CD4-positive, alpha-beta memory T cell (primary cell): ENCODE measurements at regions not wholly inside any gene's neighbourhood (a gene's known extent, or its start where the extent isn't known, plus 50 kb on each side); places are given as distances from the start of the nearest gene placed in this dataset.
A peak's percentile ranks its signal among the peaks of the same experiment; 100 is the strongest.

Source experiments
- CTCF ChIA-PET: fragments of 350-600 bp; sonication (Branson Sonifier 250); formaldehyde crosslinking; loops from one replicate; lab custom pipeline; 2021; ENCODE audit warnings: inconsistent platforms; ENCODE audit not compliant: partially characterized antibody; lab: Charles Lee
- POLR2A ChIA-PET: fragments of 350-600 bp; sonication (Branson Sonifier 250); formaldehyde crosslinking; loops from one replicate; lab custom pipeline; 2021; ENCODE audit not compliant: partially characterized antibody; lab: Charles Lee
- DNase-seq, 5 donors: peaks; one replicate each; pipeline versions ENCODE4 v3.0.0 to v3.0.0-alpha.2; 2020 to 2022; ENCODE audit warnings: mixed read lengths in 1 of 5
- H3K27ac ChIP-seq: one replicate; pipeline ENCODE4 v1.7.0; 2013; ENCODE audit warnings: low read depth, low read length
- H3K27me3 ChIP-seq: 2 replicates; pipeline ENCODE4 v1.7.0; 2013; ENCODE audit warnings: mild to moderate bottlenecking, low read length, moderate library complexity; ENCODE audit not compliant: insufficient read depth
- H3K36me3 ChIP-seq: 2 replicates; pipeline ENCODE4 v1.7.0; 2013; ENCODE audit warnings: mild to moderate bottlenecking, low read length, moderate library complexity; ENCODE audit not compliant: insufficient read depth
- H3K4me1 ChIP-seq: 2 replicates; pipeline ENCODE4 v1.7.0; 2013; ENCODE audit warnings: mild to moderate bottlenecking, low read length, moderate library complexity; ENCODE audit not compliant: insufficient read depth
- H3K4me3 ChIP-seq, 2 donors: one replicate each; pipeline ENCODE4 v1.7.0; 2013; ENCODE audit warnings: low read length in 2 of 2, mild to moderate bottlenecking in 1 of 2
- H3K9me3 ChIP-seq, 2 donors: one replicate each; pipeline ENCODE4 v1.7.0; 2013; ENCODE audit warnings: low read length in 2 of 2, control low read depth in 1 of 2; ENCODE audit not compliant: control insufficient read depth in 1 of 2
- H3K27ac Mint-ChIP-seq, 7 donors: one replicate each; pipeline ENCODE4 v1.8.0; 2020 to 2021; ENCODE audit warnings: mixed read lengths in 7 of 7, mild to moderate bottlenecking in 6 of 7, inconsistent platforms in 3 of 7, moderate library complexity in 3 of 7
- H3K27me3 Mint-ChIP-seq, 2 donors: one replicate each; pipeline ENCODE4 v1.8.0; 2020 to 2021; ENCODE audit warnings: mixed read lengths in 2 of 2
- H3K36me3 Mint-ChIP-seq, 2 donors: one replicate each; pipeline ENCODE4 v1.8.0; 2020 to 2021; ENCODE audit warnings: mixed read lengths in 2 of 2, inconsistent platforms in 1 of 2, mild to moderate bottlenecking in 1 of 2
- H3K4me1 Mint-ChIP-seq, 4 donors: one replicate each; pipeline ENCODE4 v1.8.0; 2020 to 2021; ENCODE audit warnings: mixed read lengths in 4 of 4, mild to moderate bottlenecking in 1 of 4
- H3K4me3 Mint-ChIP-seq, 8 donors: one replicate each; pipeline ENCODE4 v1.8.0; 2020 to 2021; ENCODE audit warnings: mixed read lengths in 8 of 8, mild to moderate bottlenecking in 7 of 8, moderate library complexity in 6 of 8, inconsistent platforms in 3 of 8
- H3K9me3 Mint-ChIP-seq, 8 donors: one replicate each; pipeline ENCODE4 v1.8.0; 2020 to 2021; ENCODE audit warnings: mixed read lengths in 8 of 8, mild to moderate bottlenecking in 5 of 8, inconsistent platforms in 3 of 8, moderate library complexity in 1 of 8
- intact Hi-C: fragments of 100-400 bp; cut with micrococcal nuclease; formaldehyde crosslinking; loops from one replicate; pipeline ENCODE4 v1.15.1; 2023

GRCh38 chr12:12004524-12004923, 66.2 kb upstream of the BCL2L14 start:
- intact Hi-C loops: loop anchor here (10.0 kb wide), 2 partner anchors 50 to 130 kb away; no protein-coding TSS in a partner anchor

GRCh38 chr12:12007001-12007712, 63.6 kb upstream of the BCL2L14 start:
- ChIA-PET CTCF (interaction anchor here (0.7 to 5.5 kb wide), 14 partner anchors 7 to 426 kb away, joined by 3 to 87 read pairs (median 5); no protein-coding TSS in a partner anchor), POLR2A (interaction anchor here (0.6 to 4.6 kb wide), 10 partner anchors 8 to 459 kb away, joined by 3 to 44 read pairs (median 12); partner anchors contain the start of gene ETV6)
- H3K4me3 Mint-ChIP-seq: peak overlapping the region; percentile 43 to 89 (median 78)
- H3K27me3 Mint-ChIP-seq: no peaks in the 10 kb centered on the region
- H3K27ac Mint-ChIP-seq: peak overlapping the region; percentile 95 to 99 (median 97)
- Histone ChIP-seq H3K27me3 (no peaks in the 10 kb centered on the region), H3K4me1 (peaks cover 59% of the 10 kb centered on the region), H3K9me3 (no peaks in the 10 kb centered on the region), H3K36me3 (no peaks in the 10 kb centered on the region), H3K4me3 (peak overlapping the region in 1 of 2 donors; percentile 18), H3K27ac (peak overlapping the region; percentile 75)
- peak in 2 of 5 donors; percentile 18 to 74 for DNase-seq
- H3K4me1 Mint-ChIP-seq: peaks cover 68 to 94% (median 83%) of the 10 kb centered on the region in 4 donors
- peaks cover 3 to 4% of the 10 kb centered on the region in 2 donors for H3K36me3 Mint-ChIP-seq
- H3K9me3 Mint-ChIP-seq: peaks cover 0 to 4% (median 0%) of the 10 kb centered on the region in 8 donors
- intact Hi-C loops: loop anchor here (5.0 to 10.0 kb wide), 7 partner anchors 52 to 1795 kb away; partner anchors contain the start of gene GABARAPL1

More at GRCh38 chr12:12004524-12004923, 66.2 kb upstream of the BCL2L14 start:
- no peaks in the 10 kb centered on the region for H3K27me3 Mint-ChIP-seq
- no peak overlapping the region for H3K4me3 Mint-ChIP-seq
- H3K36me3 Mint-ChIP-seq: peaks cover 3 to 4% of the 10 kb centered on the region in 2 donors
- Histone ChIP-seq H3K27me3 (no peaks in the 10 kb centered on the region), H3K27ac (no peak overlapping the region), H3K9me3 (no peaks in the 10 kb centered on the region), H3K4me1 (peaks cover 41% of the 10 kb centered on the region), H3K36me3 (no peaks in the 10 kb centered on the region), H3K4me3 (no peak overlapping the region)
- peaks cover 0 to 4% (median 0%) of the 10 kb centered on the region in 8 donors for H3K9me3 Mint-ChIP-seq
- DNase-seq: no peak
- peaks cover 50 to 81% (median 66%) of the 10 kb centered on the region in 4 donors for H3K4me1 Mint-ChIP-seq
- ChIA-PET POLR2A (no interaction called here), CTCF (interaction anchor here (1.2 to 7.0 kb wide), 2 partner anchors 28 to 112 kb away, joined by 3 to 41 read pairs; no protein-coding TSS in a partner anchor)
- H3K27ac Mint-ChIP-seq: peak overlapping the region in 6 of 7 donors; percentile 15 to 75 (median 48)

- H3K27ac ChIP-seq: peak overlapping the region; percentile 75
- H3K4me3 Mint-ChIP-seq: peak overlapping the region; percentile 66 to 89 (median 80)
Observed at GRCh38 chr12:12007713-12008231, 63.0 kb upstream of the BCL2L14 start.

GRCh38 chr12:12008232-12008850, 62.4 kb upstream of the BCL2L14 start:
- ChIA-PET POLR2A (interaction anchor here (0.7 to 4.6 kb wide), 20 partner anchors 10 to 463 kb away, joined by 3 to 72 read pairs (median 6); partner anchors contain the start of gene ETV6), CTCF (interaction anchor here (0.7 to 5.5 kb wide), 21 partner anchors 9 to 427 kb away, joined by 3 to 87 read pairs (median 5); no protein-coding TSS in a partner anchor)
- H3K9me3 ChIP-seq: no peaks in the 10 kb centered on the region
- Mint-ChIP-seq H3K4me1 (peaks cover 67 to 93% (median 85%) of the 10 kb centered on the region in 4 donors), H3K27me3 (no peaks in the 10 kb centered on the region), H3K4me3 (peak overlapping the region; percentile 66 to 89 (median 80)), H3K9me3 (peaks cover 0 to 4% (median 0%) of the 10 kb centered on the region in 8 donors), H3K36me3 (peaks cover 3 to 4% of the 10 kb centered on the region in 2 donors), H3K27ac (peak overlapping the region; percentile 95 to 99 (median 97))
- H3K27ac ChIP-seq: peak overlapping the region; percentile 75
- DNase-seq: peak; percentile 55 to 74 (median 62)
- no peaks in the 10 kb centered on the region for H3K36me3 ChIP-seq
- intact Hi-C loops: loop anchor here (1.0 to 10.0 kb wide), 9 partner anchors 25 to 1796 kb away; partner anchors contain the start of gene GABARAPL1
- H3K27me3 ChIP-seq: no peaks in the 10 kb centered on the region
- peak overlapping the region in 1 of 2 donors; percentile 18 for H3K4me3 ChIP-seq
- H3K4me1 ChIP-seq: peaks cover 61% of the 10 kb centered on the region

More at GRCh38 chr12:12007713-12008231, 63.0 kb upstream of the BCL2L14 start:
- peaks cover 70 to 94% (median 84%) of the 10 kb centered on the region in 4 donors for H3K4me1 Mint-ChIP-seq
- Histone ChIP-seq H3K4me1 (peaks cover 59% of the 10 kb centered on the region), H3K9me3 (no peaks in the 10 kb centered on the region), H3K36me3 (no peaks in the 10 kb centered on the region), H3K27me3 (no peaks in the 10 kb centered on the region), H3K4me3 (peak overlapping the region in 1 of 2 donors; percentile 18)
- ChIA-PET CTCF (interaction anchor here (0.7 to 5.5 kb wide), 17 partner anchors 8 to 426 kb away, joined by 3 to 87 read pairs (median 5); no protein-coding TSS in a partner anchor), POLR2A (interaction anchor here (0.6 to 4.6 kb wide), 11 partner anchors 9 to 458 kb away, joined by 3 to 44 read pairs (median 6); partner anchors contain the start of gene ETV6)
- H3K27me3 Mint-ChIP-seq: no peaks in the 10 kb centered on the region
- intact Hi-C loops: loop anchor here (1.0 to 10.0 kb wide), 9 partner anchors 26 to 1795 kb away; partner anchors contain the start of gene GABARAPL1
- H3K9me3 Mint-ChIP-seq: peaks cover 0 to 4% (median 0%) of the 10 kb centered on the region in 8 donors
- peak overlapping the region; percentile 95 to 99 (median 97) for H3K27ac Mint-ChIP-seq
- peak in 2 of 5 donors; percentile 15 to 23 for DNase-seq
- peaks cover 3 to 4% of the 10 kb centered on the region in 2 donors for H3K36me3 Mint-ChIP-seq

GRCh38 chr12:12008931-12009611, 61.7 kb upstream of the BCL2L14 start:
- peak overlapping the region; percentile 75 for H3K27ac ChIP-seq
- no peaks in the 10 kb centered on the region for H3K9me3 ChIP-seq
- Mint-ChIP-seq H3K9me3 (peaks cover 0 to 4% (median 0%) of the 10 kb centered on the region in 8 donors), H3K4me1 (peaks cover 65 to 92% (median 85%) of the 10 kb centered on the region in 4 donors), H3K36me3 (peaks cover 3 to 4% of the 10 kb centered on the region in 2 donors), H3K27me3 (no peaks in the 10 kb centered on the region), H3K4me3 (peak overlapping the region; percentile 66 to 89 (median 80)), H3K27ac (peak overlapping the region; percentile 95 to 99 (median 97))
- CTCF ChIA-PET: interaction anchor here (0.7 to 5.5 kb wide), 21 partner anchors 9 to 428 kb away, joined by 3 to 87 read pairs (median 5); no protein-coding TSS in a partner anchor
- H3K4me3 ChIP-seq: peak overlapping the region in 1 of 2 donors; percentile 12
- intact Hi-C loops: loop anchor here (1.0 to 10.0 kb wide), 12 partner anchors 11 to 1797 kb away; partner anchors contain the start of gene GABARAPL1
- DNase-seq: peak; percentile 46 to 86 (median 56)
- H3K36me3 ChIP-seq: no peaks in the 10 kb centered on the region
- POLR2A ChIA-PET: interaction anchor here (0.6 to 4.6 kb wide), 33 partner anchors 10 to 712 kb away, joined by 3 to 72 read pairs (median 6); partner anchors contain the start of genes BORCS5 and ETV6
- H3K4me1 ChIP-seq: peaks cover 61% of the 10 kb centered on the region
- no peaks in the 10 kb centered on the region for H3K27me3 ChIP-seq
